Left lung (tissue), 4 donors: ENCODE measurements at regions not wholly inside any gene's neighbourhood (a gene's known extent, or its start where the extent isn't known, plus 50 kb on each side); places are given as distances from the start of the nearest gene placed in this dataset.

Source experiments
- ATAC-seq: fragments of 200-7000 bp; cut with Tn5 transposase; one replicate; pipeline ENCODE4 v1.9.1; 2020; ENCODE audit warnings: moderate library complexity
- DNase-seq, 4 donors: peaks; one replicate each; pipeline ENCODE4 v3.0.0-alpha.2; 2013 to 2020
- H3K27ac ChIP-seq, 2 donors: fragments of 200-600 bp; sonication (generic) in 1 of 2; one replicate each; pipeline versions ENCODE4 v1.5.0 to v1.8.0; 2020 to 2021
- H3K27me3 ChIP-seq, 2 donors: fragments of 200-600 bp; sonication (generic) in 1 of 2; one replicate each; pipeline versions ENCODE4 v1.5.0 to v1.8.0; 2020 to 2021
- H3K36me3 ChIP-seq, 2 donors: fragments of 200-600 bp; sonication (generic) in 1 of 2; one replicate each; pipeline versions ENCODE4 v1.5.0 to v1.8.0; 2020 to 2021
- H3K4me1 ChIP-seq, 2 donors: fragments of 200-600 bp; one replicate each; pipeline ENCODE4 v1.8.0; 2021
- H3K4me3 ChIP-seq, 2 donors: fragments of 200-600 bp; sonication (generic) in 1 of 2; one replicate each; pipeline versions ENCODE4 v1.5.0 to v1.8.0; 2020 to 2021; ENCODE audit warnings: mild to moderate bottlenecking in 1 of 2
- H3K9me3 ChIP-seq, 2 donors: fragments of 200-600 bp; sonication (generic) in 1 of 2; one replicate each; pipeline versions ENCODE4 v1.5.0 to v1.8.0; 2020 to 2021
- intact Hi-C, 2 donors: fragments of 100-400 bp; cut with DNase I; formaldehyde crosslinking; loops; one replicate each; pipeline versions ENCODE4 v1.11.2 to v1.14.2; 2022
- TF ChIP-seq, protein P1 (sequence below), 2 donors: fragments of 200-600 bp; sonication (generic) in 1 of 2; IDR thresholded peaks; one replicate each; pipeline versions ENCODE4 v1.5.0 to v1.8.0; 2021; ENCODE audit warnings: antibody characterized with exemption in 2 of 2
- donor health status: DM: no; HTN: yes; CAD: no.
- donor health status: DM: no; HTN: no; CAD: no.

DNA sequence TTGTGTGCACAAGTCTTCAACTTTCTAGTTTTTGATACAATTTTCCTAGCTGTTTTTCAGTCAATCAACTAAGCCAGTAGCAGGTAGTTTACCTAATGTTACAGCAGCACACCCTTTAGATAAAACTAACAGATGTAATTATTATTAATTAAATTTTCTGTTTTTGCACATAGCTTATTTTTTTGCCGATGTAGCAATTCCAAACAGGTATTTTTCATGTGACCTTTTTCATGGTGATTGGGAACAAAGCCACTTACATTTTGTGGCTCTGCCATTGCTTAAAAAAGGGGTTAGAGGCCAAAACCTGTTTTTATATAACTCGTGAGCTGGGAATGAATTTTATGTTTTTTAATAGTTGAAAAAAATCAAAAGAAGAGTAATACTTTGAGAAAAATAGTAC is 724.5 kb downstream of the FAM181B start:
- DNase-seq (no peak), ATAC-seq (no peak)
- TF ChIP-seq, protein P1, sequence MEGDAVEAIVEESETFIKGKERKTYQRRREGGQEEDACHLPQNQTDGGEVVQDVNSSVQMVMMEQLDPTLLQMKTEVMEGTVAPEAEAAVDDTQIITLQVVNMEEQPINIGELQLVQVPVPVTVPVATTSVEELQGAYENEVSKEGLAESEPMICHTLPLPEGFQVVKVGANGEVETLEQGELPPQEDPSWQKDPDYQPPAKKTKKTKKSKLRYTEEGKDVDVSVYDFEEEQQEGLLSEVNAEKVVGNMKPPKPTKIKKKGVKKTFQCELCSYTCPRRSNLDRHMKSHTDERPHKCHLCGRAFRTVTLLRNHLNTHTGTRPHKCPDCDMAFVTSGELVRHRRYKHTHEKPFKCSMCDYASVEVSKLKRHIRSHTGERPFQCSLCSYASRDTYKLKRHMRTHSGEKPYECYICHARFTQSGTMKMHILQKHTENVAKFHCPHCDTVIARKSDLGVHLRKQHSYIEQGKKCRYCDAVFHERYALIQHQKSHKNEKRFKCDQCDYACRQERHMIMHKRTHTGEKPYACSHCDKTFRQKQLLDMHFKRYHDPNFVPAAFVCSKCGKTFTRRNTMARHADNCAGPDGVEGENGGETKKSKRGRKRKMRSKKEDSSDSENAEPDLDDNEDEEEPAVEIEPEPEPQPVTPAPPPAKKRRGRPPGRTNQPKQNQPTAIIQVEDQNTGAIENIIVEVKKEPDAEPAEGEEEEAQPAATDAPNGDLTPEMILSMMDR (IDR thresholded peaks at IDR 0.05) = no peak
- Histone ChIP-seq H3K27me3 (no peaks in the 10 kb centered on the region), H3K4me3 (no peak overlapping the region), H3K36me3 (no peaks in the 10 kb centered on the region), H3K9me3 (no peaks in the 10 kb centered on the region), H3K27ac (no peak overlapping the region), H3K4me1 (no peaks in the 10 kb centered on the region)
- intact Hi-C loops = no loop called here

DNA sequence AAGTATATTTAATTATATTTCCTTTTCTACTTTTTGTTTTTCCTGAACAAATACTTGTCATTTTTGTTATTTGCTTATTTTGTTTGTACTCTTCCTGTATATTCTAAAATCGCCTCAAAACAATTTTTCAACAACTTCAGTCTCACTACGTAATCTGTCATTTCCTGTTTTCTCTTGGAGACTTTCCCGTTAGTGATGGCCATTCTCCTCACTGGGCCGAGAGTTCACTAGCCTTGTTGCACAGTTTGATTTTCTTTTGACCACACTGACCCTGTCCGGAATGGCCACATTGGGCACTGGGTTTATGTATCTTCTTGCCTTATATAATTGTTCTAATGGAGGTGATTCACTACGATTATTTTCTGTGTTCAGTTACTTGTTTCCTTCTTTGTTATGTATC is 726.1 kb downstream of the FAM181B start:
- Histone ChIP-seq H3K27me3 (no peaks in the 10 kb centered on the region), H3K27ac (no peak overlapping the region), H3K36me3 (no peaks in the 10 kb centered on the region), H3K4me1 (no peaks in the 10 kb centered on the region), H3K9me3 (no peaks in the 10 kb centered on the region), H3K4me3 (no peak overlapping the region)
- TF ChIP-seq, protein P1 (IDR thresholded peaks at IDR 0.05) = no peak
- DNase-seq (peak in 1 of 4 donors; percentile 14), ATAC-seq (no peak)
- intact Hi-C loops = no loop called here

DNA sequence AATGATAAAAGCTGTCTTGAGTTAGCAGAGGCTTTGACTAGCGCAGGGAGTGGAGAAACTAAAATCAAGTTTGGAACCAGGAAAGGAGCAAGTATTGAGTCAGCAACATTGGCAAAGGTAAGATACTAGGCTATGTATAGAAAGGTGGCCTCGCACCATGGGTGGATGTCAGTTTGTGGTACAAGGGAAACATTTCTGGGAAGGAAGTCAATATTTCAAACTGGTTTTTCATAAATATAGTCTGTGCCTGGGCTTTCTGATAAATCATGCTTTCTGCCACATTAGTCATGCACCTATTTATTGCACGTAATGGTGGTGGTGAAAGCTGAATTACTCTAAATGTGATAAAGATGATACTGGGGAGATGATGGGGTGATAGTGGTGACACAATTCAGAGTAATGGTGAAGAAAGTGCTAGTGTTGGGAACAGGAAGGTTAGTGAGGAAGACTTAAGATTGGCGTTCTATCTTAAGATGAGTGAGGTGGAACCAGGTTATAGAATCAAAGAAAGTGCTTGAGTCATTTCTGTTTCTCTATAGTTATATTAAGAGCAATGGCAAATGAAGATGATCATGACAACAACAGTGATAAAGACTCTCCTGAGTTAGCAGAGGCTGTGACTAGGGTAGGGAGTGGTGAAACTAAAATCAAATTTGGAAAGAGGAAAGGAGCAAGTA is 729.0 kb downstream of the FAM181B start:
- no peaks in the 10 kb centered on the region for H3K4me1 ChIP-seq
- H3K9me3 ChIP-seq = no peaks in the 10 kb centered on the region
- intact Hi-C loops = no loop called here
- ATAC-seq (no peak), DNase-seq (no peak)
- H3K27ac ChIP-seq = no peak overlapping the region
- no peaks in the 10 kb centered on the region for H3K36me3 ChIP-seq
- H3K4me3 ChIP-seq = no peak overlapping the region
- H3K27me3 ChIP-seq = no peaks in the 10 kb centered on the region
- TF ChIP-seq, protein P1 (IDR thresholded peaks at IDR 0.05) = no peak

DNA sequence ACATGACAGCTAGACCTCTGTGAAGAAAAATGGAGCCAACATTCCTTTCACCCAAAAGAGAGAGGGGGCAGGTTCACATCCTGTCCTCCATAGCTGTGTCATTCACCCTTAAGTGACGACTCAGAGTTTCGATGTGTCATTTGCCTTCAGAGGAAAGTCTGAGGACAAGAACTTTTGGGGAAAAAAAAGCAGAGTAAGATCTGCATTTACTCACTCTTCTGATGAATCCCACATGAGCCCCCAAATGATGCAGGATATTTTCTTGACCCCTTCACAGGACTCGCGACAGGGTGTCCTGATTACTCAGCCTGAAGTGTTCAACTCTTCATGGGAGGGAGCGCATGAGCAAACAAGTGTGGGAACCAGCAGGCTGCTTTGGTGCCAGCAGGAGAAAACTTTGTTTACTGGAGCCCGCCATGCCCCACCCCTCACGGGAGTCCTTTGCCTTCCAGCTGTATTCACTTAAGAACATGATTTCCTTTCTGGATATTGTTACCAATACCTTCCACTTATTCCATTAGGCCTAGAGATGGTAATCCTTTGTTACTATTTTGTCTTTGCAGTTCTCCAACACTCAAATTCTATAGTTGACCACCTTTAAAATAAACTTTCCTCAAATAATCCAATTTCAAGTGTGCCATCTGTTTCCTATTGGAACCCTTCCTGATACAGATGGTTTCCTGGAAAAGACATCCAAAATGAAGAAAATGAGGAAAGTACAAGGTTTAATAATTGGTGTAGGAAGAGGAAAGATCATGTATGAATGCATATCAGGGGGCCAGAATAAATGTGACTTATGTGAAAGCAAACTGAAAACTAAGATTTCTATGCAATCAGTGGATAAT is 729.8 kb downstream of the FAM181B start:
- DNase-seq (no peak), ATAC-seq (no peak)
- Histone ChIP-seq H3K36me3 (no peaks in the 10 kb centered on the region), H3K27me3 (no peaks in the 10 kb centered on the region), H3K27ac (no peak overlapping the region), H3K4me3 (no peak overlapping the region), H3K4me1 (no peaks in the 10 kb centered on the region), H3K9me3 (no peaks in the 10 kb centered on the region)
- intact Hi-C loops = no loop called here
- TF ChIP-seq, protein P1 (IDR thresholded peaks at IDR 0.05) = no peak

DNA sequence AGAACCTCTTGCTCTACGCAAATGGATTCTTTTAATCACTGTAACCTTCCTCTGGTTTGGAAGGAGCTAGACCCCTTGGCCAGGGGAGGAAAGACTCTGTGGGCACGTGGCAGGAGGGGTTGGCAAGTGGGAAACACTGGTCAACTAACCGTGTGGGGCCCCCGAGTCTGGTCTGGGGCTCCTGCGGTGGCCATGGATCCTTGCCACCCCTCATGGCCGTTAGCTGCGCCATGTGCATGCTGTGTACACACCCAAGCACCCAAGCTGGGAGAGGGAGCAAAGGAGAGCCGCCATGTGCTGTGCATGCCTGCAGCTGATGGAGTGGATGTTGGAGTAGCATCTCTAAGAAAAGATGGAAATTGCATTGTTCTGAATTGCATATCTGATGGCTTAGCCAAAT is 730.6 kb downstream of the FAM181B start:
- intact Hi-C loops = no loop called here
- no peaks in the 10 kb centered on the region for H3K36me3 ChIP-seq
- ATAC-seq = no peak
- H3K4me3 ChIP-seq = no peak overlapping the region
- no peaks in the 10 kb centered on the region for H3K4me1 ChIP-seq
- TF ChIP-seq, protein P1 (IDR thresholded peaks at IDR 0.05) = no peak
- no peak overlapping the region for H3K27ac ChIP-seq
- peak in 1 of 4 donors; percentile 55 for DNase-seq
- no peaks in the 10 kb centered on the region for H3K9me3 ChIP-seq
- H3K27me3 ChIP-seq = no peaks in the 10 kb centered on the region
